K562 (cell line): ENCODE measurements at regions not wholly inside any gene's neighbourhood (a gene's known extent, or its start where the extent isn't known, plus 50 kb on each side); places are given as distances from the start of the nearest gene placed in this dataset.

Experiments
- ATAC-seq: fragments of 200-7000 bp; cut with Tn5 transposase; 3 replicates; pipeline ENCODE4 v1.9.1; 2020; ENCODE audit warnings: moderate library complexity
- BruUV-seq: library from RNA; stranded (reverse); fragments of 400-500 nt; replicated peaks from 2 replicates; lab custom pipeline; 2021; lab: Mats Ljungman, UMichigan
- CTCF ChIA-PET: fragments of 300-600 bp; formaldehyde crosslinking; extraction: SDS; loops from one replicate; lab custom pipeline; 2021; ENCODE audit warnings: low intra/inter-chr PET ratio; lab: Yijun Ruan, JAX
- POLR2A ChIA-PET: fragments of 300-600, 350-650 bp; sonication (Branson Sonifier 250); formaldehyde crosslinking; extraction: SDS; loops from one replicate; lab custom pipeline; 2021; ENCODE audit warnings: antibody characterized with exemption, inconsistent platforms; lab: Yijun Ruan, JAX
- DNase-seq, 4 experiments: peaks; one replicate each; pipeline versions ENCODE4 v3.0.0 to v3.0.0-alpha.2; 2011 to 2018; ENCODE audit warnings: low spot score in 3 of 4, mixed read lengths in 3 of 4; ENCODE audit errors: extremely low read depth in 1 of 4
- FAIRE-seq: peaks from 2 replicates; lab custom pipeline; 2011; peaks lifted over from hg19 to GRCh38; lab: Jason Lieb, UNC
- H2AFZ ChIP-seq: 2 replicates; pipeline ENCODE4 v1.6.0; 2011; ENCODE audit warnings: low read depth, low read length, control low read depth, inconsistent platforms
- H3K27ac ChIP-seq: fragments of 200-600 bp; 3 replicates; pipeline ENCODE4 v1.8.0; 2011; ENCODE audit warnings: low read depth, mild to moderate bottlenecking, control low read depth, inconsistent platforms, low read length, moderate library complexity, mixed read lengths; ENCODE audit errors: extremely low read depth
- H3K27me3 ChIP-seq, 2 experiments: fragments of 300-600 bp in 1 of 2; 2 replicates in 1 of 2; 3 replicates in 1 of 2; pipeline versions ENCODE4 v1.6.0 to v1.8.0; 2011; ENCODE audit warnings: inconsistent platforms in 2 of 2, low read length in 2 of 2, mild to moderate bottlenecking in 1 of 2, mixed read lengths in 1 of 2, moderate library complexity in 1 of 2; ENCODE audit not compliant: control insufficient read depth in 2 of 2, insufficient read depth in 2 of 2
- H3K36me3 ChIP-seq: fragments of 300-600 bp; 3 replicates; pipeline ENCODE4 v1.8.0; 2011; ENCODE audit warnings: mild to moderate bottlenecking, low read length, inconsistent platforms; ENCODE audit not compliant: control insufficient read depth, insufficient read depth
- H3K4me1 ChIP-seq, 2 experiments: fragments of 200-600 bp in 1 of 2; replicated peaks in 1 of 2; 2 replicates in 1 of 2; 3 replicates in 1 of 2; pipeline versions ENCODE4 v1.5.1 to v1.8.0; 2011; ENCODE audit warnings: inconsistent platforms in 2 of 2, low read length in 2 of 2, mild to moderate bottlenecking in 1 of 2, mixed read lengths in 1 of 2, moderate library complexity in 1 of 2; ENCODE audit not compliant: control insufficient read depth in 2 of 2, insufficient read depth in 2 of 2
- H3K4me2 ChIP-seq: 2 replicates; pipeline ENCODE4 v1.6.1; 2011; ENCODE audit warnings: low read length, control low read depth, inconsistent platforms, mixed read lengths; ENCODE audit not compliant: insufficient read depth
- H3K4me3 ChIP-seq: fragments of 200-600 bp; sonication (generic), shearing (Covaris generic); 2 replicates; pipeline ENCODE4 v1.5.1; 2016; ENCODE audit warnings: control low read depth, inconsistent platforms
- H3K79me2 ChIP-seq: fragments of 200-600 bp; 3 replicates; pipeline ENCODE4 v1.8.0; 2011; ENCODE audit warnings: low read length, inconsistent platforms; ENCODE audit not compliant: control insufficient read depth, insufficient read depth
- H3K9ac ChIP-seq, 2 experiments: 2 replicates each; pipeline versions ENCODE4 v1.6.0 to v1.6.1; 2011; ENCODE audit warnings: low read depth in 2 of 2, low read length in 2 of 2, control low read depth in 1 of 2, inconsistent platforms in 1 of 2, mild to moderate bottlenecking in 1 of 2, mixed read lengths in 1 of 2; ENCODE audit not compliant: insufficient read depth in 1 of 2
- H3K9me1 ChIP-seq: one replicate; pipeline ENCODE4 v1.6.0; 2011; ENCODE audit warnings: inconsistent platforms, mild to moderate bottlenecking, low read length, moderate library complexity; ENCODE audit not compliant: control insufficient read depth, insufficient read depth
- H3K9me3 ChIP-seq: replicated peaks from 2 replicates; pipeline ENCODE4 v1.5.1; 2011; ENCODE audit warnings: low read depth, low read length, inconsistent platforms; ENCODE audit not compliant: control insufficient read depth, insufficient read depth
- H4K20me1 ChIP-seq: replicated peaks from 2 replicates; pipeline ENCODE4 v1.6.1; 2011; ENCODE audit warnings: low read length, inconsistent platforms, mixed read lengths; ENCODE audit not compliant: control insufficient read depth, insufficient read depth
- BMI1 ChIP-seq: fragments of 150-350 bp; IDR thresholded peaks from 2 replicates; pipeline ENCODE4 v1.6.1; 2014; ENCODE audit warnings: low read length
- MTA1 ChIP-seq: fragments of 450-650 bp; IDR thresholded peaks from 2 replicates; pipeline ENCODE4 v1.6.1; 2017; ENCODE audit warnings: borderline replicate concordance
- POLR2B ChIP-seq: fragments of 450-650 bp; IDR thresholded peaks from 2 replicates; pipeline ENCODE4 v1.6.1; 2018; ENCODE audit warnings: low read depth; ENCODE audit not compliant: partially characterized antibody
- RBM17 ChIP-seq: fragments of 200-400 bp; formaldehyde crosslinking; IDR thresholded peaks from 2 replicates; pipeline ENCODE4 v1.6.1; 2017; ENCODE audit warnings: low read depth, mild to moderate bottlenecking, low read length, borderline replicate concordance
- TSC22D4 ChIP-seq: fragments of 450-650 bp; IDR thresholded peaks from 2 replicates; pipeline ENCODE4 v1.6.1; 2016; ENCODE audit warnings: missing genetic modification characterization, missing biosample characterization, control low read depth
- ZSCAN29 ChIP-seq: fragments of 450-650 bp; IDR thresholded peaks from 2 replicates; pipeline ENCODE4 v1.6.1; 2017
- WGBS: fragments of 100-300 bp; shearing (Covaris generic); methylation state at CpG from one replicate; pipeline ENCODE4 v1.1.6; 2016; ENCODE audit warnings: low coverage, mixed read lengths; ENCODE audit not compliant: insufficient coverage; ENCODE audit errors: missing lambda C conversion rate; 5-methylcytosine and 5-hydroxymethylcytosine counted together
- in situ Hi-C: fragments of 300-500 bp; cut with MboI; formaldehyde crosslinking; loops from 4 replicates; pipeline ENCODE4 v1.15.0; 2018; ENCODE audit warnings: inconsistent platforms, mixed read lengths
- intact Hi-C: fragments of 100-400 bp; cut with micrococcal nuclease; formaldehyde crosslinking; loops from 2 replicates; pipeline ENCODE4 v1.14.2; 2022
- TF ChIP-seq, protein P1 (sequence below): fragments of 450-650 bp; IDR thresholded peaks from 2 replicates; pipeline ENCODE4 v1.6.1; 2018; ENCODE audit warnings: mild to moderate bottlenecking, low read depth; ENCODE audit not compliant: partially characterized antibody
- TF ChIP-seq, protein P2 (sequence below): fragments of 250-450 bp; sonication (Bioruptor Pico); IDR thresholded peaks from 2 replicates; pipeline ENCODE4 v1.5.0; 2020; ENCODE audit warnings: mild to moderate bottlenecking, borderline replicate concordance
- TF ChIP-seq, protein P3 (sequence below): fragments of 250-450 bp; sonication (Bioruptor Pico); IDR thresholded peaks from 2 replicates; pipeline ENCODE4 v1.8.0; 2022; ENCODE audit warnings: inconsistent platforms, mild to moderate bottlenecking, moderate library complexity, borderline replicate concordance

DNA sequence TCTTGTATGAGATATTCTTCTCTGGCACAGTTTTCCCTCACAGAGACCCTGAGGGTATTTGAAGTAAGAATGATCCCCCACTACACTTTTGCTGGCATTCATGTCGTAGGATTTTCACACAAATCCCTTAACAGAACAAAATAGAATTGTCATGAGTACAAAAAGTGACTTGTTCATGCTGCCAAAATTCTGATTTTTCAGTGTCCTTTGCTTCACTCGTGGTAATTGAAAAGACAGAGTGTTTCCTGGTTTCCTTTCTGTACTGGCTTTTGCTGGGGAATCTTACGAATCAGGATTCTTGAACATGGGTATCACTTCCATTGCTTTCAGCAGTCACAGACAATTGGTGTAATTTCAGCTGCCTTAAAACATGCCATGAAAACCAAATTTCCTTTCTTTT is 756.3 kb downstream of the REEP3 start:
- H3K4me1 ChIP-seq, result no peaks in the 10 kb centered on the region
- POLR2A ChIA-PET, result no interaction called here
- H3K27me3 ChIP-seq, result no peaks in the 10 kb centered on the region
- no peaks in the 10 kb centered on the region for H3K36me3 ChIP-seq
- 2% methylated on average over 3 of the region's 3 CpGs for WGBS
- no peaks in the 10 kb centered on the region for H4K20me1 ChIP-seq
- ATAC-seq (no peak), DNase-seq (no peak), FAIRE-seq (no peak)
- no TSS peak for BruUV-seq
- H3K9me1 ChIP-seq, result no peaks in the 10 kb centered on the region
- H3K4me3 ChIP-seq, result no peak overlapping the region
- H2AFZ ChIP-seq, result no peak overlapping the region
- H3K27ac ChIP-seq, result no peak overlapping the region
- no peaks in the 10 kb centered on the region for H3K79me2 ChIP-seq
- H3K9ac ChIP-seq, result no peak overlapping the region
- CTCF ChIA-PET, result interaction anchor here (0.6 kb wide), 1 partner anchor 32 kb away, joined by 4 read pairs; no protein-coding TSS in a partner anchor
- no peak overlapping the region for H3K4me2 ChIP-seq
- intact Hi-C loops, result no loop called here
- in situ Hi-C loops, result no loop called here
- H3K9me3 ChIP-seq, result no peaks in the 10 kb centered on the region; the same call in 1 of the 2 replicates
- TF ChIP-seq BMI1 (no peak), MTA1 (no peak), RBM17 (no peak), POLR2B (no peak), TSC22D4 (tag) (no peak), ZSCAN29 (no peak)
- TF ChIP-seq, protein P1, sequence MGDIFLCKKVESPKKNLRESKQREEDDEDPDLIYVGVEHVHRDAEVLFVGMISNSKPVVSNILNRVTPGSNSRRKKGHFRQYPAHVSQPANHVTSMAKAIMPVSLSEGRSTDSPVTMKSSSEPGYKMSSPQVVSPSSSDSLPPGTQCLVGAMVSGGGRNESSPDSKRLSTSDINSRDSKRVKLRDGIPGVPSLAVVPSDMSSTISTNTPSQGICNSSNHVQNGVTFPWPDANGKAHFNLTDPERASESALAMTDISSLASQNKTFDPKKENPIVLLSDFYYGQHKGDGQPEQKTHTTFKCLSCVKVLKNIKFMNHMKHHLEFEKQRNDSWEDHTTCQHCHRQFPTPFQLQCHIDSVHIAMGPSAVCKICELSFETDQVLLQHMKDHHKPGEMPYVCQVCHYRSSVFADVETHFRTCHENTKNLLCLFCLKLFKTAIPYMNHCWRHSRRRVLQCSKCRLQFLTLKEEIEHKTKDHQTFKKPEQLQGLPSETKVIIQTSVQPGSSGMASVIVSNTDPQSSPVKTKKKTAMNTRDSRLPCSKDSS, result no peak
- TF ChIP-seq, protein P2, sequence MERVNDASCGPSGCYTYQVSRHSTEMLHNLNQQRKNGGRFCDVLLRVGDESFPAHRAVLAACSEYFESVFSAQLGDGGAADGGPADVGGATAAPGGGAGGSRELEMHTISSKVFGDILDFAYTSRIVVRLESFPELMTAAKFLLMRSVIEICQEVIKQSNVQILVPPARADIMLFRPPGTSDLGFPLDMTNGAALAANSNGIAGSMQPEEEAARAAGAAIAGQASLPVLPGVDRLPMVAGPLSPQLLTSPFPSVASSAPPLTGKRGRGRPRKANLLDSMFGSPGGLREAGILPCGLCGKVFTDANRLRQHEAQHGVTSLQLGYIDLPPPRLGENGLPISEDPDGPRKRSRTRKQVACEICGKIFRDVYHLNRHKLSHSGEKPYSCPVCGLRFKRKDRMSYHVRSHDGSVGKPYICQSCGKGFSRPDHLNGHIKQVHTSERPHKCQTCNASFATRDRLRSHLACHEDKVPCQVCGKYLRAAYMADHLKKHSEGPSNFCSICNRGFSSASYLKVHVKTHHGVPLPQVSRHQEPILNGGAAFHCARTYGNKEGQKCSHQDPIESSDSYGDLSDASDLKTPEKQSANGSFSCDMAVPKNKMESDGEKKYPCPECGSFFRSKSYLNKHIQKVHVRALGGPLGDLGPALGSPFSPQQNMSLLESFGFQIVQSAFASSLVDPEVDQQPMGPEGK (CRISPR knock-in tag), result no peak
- TF ChIP-seq, protein P3, sequence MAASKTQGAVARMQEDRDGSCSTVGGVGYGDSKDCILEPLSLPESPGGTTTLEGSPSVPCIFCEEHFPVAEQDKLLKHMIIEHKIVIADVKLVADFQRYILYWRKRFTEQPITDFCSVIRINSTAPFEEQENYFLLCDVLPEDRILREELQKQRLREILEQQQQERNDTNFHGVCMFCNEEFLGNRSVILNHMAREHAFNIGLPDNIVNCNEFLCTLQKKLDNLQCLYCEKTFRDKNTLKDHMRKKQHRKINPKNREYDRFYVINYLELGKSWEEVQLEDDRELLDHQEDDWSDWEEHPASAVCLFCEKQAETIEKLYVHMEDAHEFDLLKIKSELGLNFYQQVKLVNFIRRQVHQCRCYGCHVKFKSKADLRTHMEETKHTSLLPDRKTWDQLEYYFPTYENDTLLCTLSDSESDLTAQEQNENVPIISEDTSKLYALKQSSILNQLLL (CRISPR knock-in tag), result no peak
- TF ChIP-seq, all 486 proteins: peak for 0
